EH (cell line): ENCODE measurements at regions not wholly inside any gene's neighbourhood (a gene's known extent, or its start where the extent isn't known, plus 50 kb on each side); places are given as distances from the start of the nearest gene placed in this dataset.
A peak's percentile ranks its signal among the peaks of the same experiment; 100 is the strongest.

Experiments
- DNase-seq: peaks from one replicate; pipeline ENCODE4 v3.0.0-alpha.2; 2015; ENCODE audit warnings: low read depth

- DNase-seq = peak; percentile 36
Measured at GRCh38 chr2:221286406-221286805, 285.7 kb downstream of the EPHA4 start.

- DNase-seq = peak; percentile 52
Measured at GRCh38 chr2:221289389-221289788, 282.7 kb downstream of the EPHA4 start.

GRCh38 chr2:221289846-221290245 is 282.3 kb downstream of the EPHA4 start:
- no peak for DNase-seq

- no peak for DNase-seq
Measured at GRCh38 chr2:221293949-221294742, 278.0 kb downstream of the EPHA4 start.

- no peak for DNase-seq
Measured at GRCh38 chr2:221304916-221305315, 267.2 kb downstream of the EPHA4 start.

- DNase-seq = no peak
Measured at GRCh38 chr2:221308507-221309066, 263.5 kb downstream of the EPHA4 start.

GRCh38 chr2:221309892-221310583 is 262.1 kb downstream of the EPHA4 start:
- no peak for DNase-seq

- DNase-seq = no peak
Measured at GRCh38 chr2:221310730-221311129, 261.4 kb downstream of the EPHA4 start.

- no peak for DNase-seq
Measured at GRCh38 chr2:221312634-221313033, 259.5 kb downstream of the EPHA4 start.

- DNase-seq = no peak
Measured at GRCh38 chr2:221314786-221315185, 257.3 kb downstream of the EPHA4 start.

- DNase-seq = peak; percentile 47
Measured at GRCh38 chr2:221318376-221319130, 253.6 kb downstream of the EPHA4 start.

GRCh38 chr2:221322741-221323140 is 249.4 kb downstream of the EPHA4 start:
- DNase-seq = no peak

- DNase-seq = no peak
Measured at GRCh38 chr2:221323513-221323912, 248.6 kb downstream of the EPHA4 start.

- peak; percentile 33 for DNase-seq
Measured at GRCh38 chr2:221330436-221330835, 241.7 kb downstream of the EPHA4 start.

GRCh38 chr2:221334481-221335218 is 237.5 kb downstream of the EPHA4 start:
- DNase-seq = peak; percentile 18

GRCh38 chr2:221335219-221335752 is 236.8 kb downstream of the EPHA4 start:
- DNase-seq = no peak

- DNase-seq = no peak
Measured at GRCh38 chr2:221336967-221337366, 235.1 kb downstream of the EPHA4 start.

GRCh38 chr2:221337957-221338685 is 234.0 kb downstream of the EPHA4 start:
- DNase-seq = no peak

GRCh38 chr2:221342388-221342787 is 229.7 kb downstream of the EPHA4 start:
- no peak for DNase-seq

- DNase-seq = no peak
Measured at GRCh38 chr2:221343524-221343923, 228.6 kb downstream of the EPHA4 start.

- DNase-seq = no peak
Measured at GRCh38 chr2:221345516-221345915, 226.6 kb downstream of the EPHA4 start.
